IPS DF 4.7 (cell line): ENCODE measurements at regions not wholly inside any gene's neighbourhood (a gene's known extent, or its start where the extent isn't known, plus 50 kb on each side); places are given as distances from the start of the nearest gene placed in this dataset.
"Not testable (repeated sequence)": the region's sequence is repeated elsewhere in the genome, so short reads cannot be mapped to it uniquely, and the experiment has no call there.

Experiments
- DNase-seq: peaks from one replicate; pipeline ENCODE4 v3.0.0-alpha.2; 2013; ENCODE audit warnings: low spot score; ENCODE audit errors: extremely low read depth

GRCh38 chr11:71638801-71639519, 56.3 kb upstream of the KRTAP5-11 start:
- not testable (repeated sequence) for DNase-seq

GRCh38 chr11:71639520-71639849, 56.8 kb upstream of the KRTAP5-11 start:
- not testable (repeated sequence) for DNase-seq

GRCh38 chr11:71639916-71640315, 57.2 kb upstream of the KRTAP5-11 start:
- DNase-seq = not testable (repeated sequence)

DNA sequence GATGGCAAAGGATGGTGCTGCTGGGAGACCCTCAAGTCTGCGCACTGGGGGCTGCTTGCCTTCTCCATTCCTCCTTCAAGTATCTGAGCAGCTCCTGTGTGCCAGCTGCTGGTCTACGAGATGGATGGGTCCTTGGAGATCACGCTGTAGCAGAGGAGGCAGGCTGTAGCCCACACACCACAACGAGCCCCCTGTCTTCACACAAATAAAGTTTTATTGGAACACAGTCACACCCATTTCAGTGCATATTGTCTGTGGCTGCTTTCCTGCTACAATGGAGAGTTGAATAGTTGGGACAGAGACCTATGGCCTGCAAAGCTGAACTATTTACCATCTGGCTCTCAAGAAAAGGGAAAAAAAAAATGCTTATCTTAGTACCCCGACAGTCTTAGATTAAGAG, 64.4 kb upstream of the KRTAP5-11 start:
- not testable (repeated sequence) for DNase-seq

DNA sequence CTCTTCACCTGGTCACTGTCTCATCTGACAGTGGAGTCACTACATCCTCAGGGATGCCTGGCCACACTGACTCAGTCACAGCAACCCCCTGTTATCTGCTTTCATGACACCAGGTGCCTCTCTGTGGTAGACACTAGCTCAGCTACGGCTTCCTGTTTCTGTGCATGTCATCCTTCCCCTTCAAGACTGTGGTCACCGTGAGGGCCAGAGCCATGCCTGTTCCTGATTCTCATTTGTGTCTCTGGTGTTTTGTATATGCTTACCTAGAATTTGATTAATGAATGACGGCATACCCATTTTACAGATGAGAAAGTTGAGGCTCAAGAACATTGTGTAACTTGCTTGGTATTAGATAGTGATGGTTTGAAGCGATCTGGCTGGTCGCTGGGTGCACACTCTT, 70.3 kb upstream of the KRTAP5-11 start:
- not testable (repeated sequence) for DNase-seq

DNA sequence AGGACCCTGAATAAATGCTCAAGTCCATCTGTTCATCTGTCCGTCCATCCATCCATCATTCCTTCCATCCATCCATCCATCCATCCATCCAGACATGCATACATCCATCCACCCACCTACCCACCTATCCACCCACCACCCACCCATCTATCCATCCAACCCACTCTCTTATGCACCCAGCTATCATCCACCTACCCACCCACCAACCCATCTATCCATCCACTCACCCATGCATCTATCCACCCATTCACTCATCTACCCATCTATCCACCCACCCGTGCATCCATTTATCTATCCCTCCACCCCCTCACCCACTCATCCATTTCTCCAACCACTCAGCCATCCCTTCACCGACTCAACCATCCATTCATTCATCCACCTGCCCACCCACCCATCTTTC, 71.7 kb upstream of the KRTAP5-11 start:
- DNase-seq = not testable (repeated sequence)

- not testable (repeated sequence) for DNase-seq
Observed at GRCh38 chr11:71655041-71655440, 72.4 kb upstream of the KRTAP5-11 start.

DNA sequence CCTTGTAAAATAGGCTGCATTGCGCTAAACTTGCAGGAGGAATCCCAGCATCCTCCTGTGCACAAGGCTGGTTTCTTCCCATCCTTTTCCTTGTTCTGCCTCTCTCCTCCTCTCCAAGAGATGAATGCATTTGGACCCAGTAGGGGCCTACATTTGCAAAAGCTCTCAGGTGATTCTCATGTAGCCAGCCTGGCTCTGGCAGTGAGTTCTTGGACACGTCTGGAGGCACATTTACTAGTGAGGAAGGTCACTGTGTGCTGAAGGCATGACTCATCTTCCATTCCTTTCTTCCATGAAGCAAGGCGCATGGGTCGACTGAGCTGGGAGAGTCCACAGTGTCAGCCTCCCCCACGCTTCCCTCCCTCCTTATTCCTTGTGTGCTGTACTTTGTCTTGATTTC, 73.8 kb upstream of the KRTAP5-11 start:
- not testable (repeated sequence) for DNase-seq

- DNase-seq = not testable (repeated sequence)
Observed at GRCh38 chr11:71664941-71665340, 82.3 kb upstream of the KRTAP5-11 start.

DNA sequence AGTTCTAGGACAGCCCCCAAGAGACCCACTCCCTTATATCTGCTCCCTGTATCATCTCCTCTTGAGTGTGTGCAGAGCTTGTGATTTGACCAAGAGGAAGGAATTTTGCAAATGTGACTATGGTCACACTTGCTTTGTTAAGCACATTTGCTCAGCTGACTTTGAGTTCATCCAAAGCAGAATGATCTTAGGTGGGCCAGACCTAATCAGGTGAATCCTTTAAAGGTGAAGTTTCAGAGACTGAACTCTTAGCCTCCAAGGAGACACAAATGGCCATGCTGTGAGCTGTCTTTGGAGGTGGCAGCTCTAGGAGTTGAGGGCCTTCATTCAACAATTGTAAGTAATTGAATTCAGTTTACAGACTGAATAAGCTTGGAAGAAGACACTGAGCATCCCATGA, 115.4 kb upstream of the KRTAP5-11 start:
- DNase-seq = not testable (repeated sequence)

DNA sequence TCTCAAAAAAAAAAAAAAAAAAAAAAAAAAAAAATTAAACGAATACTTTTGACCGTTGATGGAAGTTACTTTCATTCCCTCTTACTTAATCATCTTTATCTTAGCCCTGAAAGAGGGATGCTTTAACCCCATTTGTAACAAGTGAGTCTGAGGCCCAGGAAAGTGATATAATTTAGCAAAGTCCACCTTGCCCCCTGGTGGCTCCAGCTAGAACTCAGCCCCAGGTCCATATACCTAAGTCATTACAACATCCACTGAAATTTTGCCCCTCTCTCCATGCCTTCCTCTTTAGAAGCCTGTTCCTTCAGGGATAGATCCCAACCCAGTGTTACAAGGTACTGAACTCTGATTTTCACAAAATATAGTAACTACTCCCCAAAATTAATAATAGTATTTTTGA, 116.3 kb upstream of the KRTAP5-11 start:
- peak; percentile 25 for DNase-seq

GRCh38 chr11:71701435-71702291, 119.0 kb upstream of the KRTAP5-11 start:
- DNase-seq = not testable (repeated sequence)

DNA sequence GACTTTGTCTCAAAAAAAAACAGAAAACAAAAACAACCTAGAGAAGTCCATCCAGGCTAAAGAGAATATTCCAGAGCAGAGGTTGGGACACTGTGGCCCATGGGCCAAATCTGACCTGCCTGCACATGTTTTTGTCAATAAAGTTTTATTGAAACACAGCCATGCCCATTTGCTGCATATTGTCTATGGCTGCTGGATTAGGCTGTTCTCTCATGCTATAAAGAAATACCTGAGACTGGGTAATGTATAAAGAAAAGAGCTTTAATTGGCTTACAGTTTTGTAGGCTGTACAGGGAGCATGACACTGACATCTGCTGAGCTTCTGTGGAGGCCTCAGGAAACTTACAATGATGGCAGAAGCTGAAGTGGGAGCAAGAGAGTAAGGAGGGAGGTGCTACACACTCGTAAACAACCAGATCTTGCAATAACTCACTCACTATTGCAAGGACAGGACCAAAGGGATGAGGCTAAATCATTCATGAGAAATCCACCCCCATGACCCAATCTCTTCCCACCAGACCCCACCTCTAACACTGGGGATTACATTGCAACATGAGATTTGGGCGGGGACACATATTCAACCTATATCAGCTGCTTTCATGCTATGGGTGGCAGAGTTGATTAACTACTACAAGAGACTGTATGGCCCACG, 122.5 kb upstream of the KRTAP5-11 start:
- DNase-seq = not testable (repeated sequence)

DNA sequence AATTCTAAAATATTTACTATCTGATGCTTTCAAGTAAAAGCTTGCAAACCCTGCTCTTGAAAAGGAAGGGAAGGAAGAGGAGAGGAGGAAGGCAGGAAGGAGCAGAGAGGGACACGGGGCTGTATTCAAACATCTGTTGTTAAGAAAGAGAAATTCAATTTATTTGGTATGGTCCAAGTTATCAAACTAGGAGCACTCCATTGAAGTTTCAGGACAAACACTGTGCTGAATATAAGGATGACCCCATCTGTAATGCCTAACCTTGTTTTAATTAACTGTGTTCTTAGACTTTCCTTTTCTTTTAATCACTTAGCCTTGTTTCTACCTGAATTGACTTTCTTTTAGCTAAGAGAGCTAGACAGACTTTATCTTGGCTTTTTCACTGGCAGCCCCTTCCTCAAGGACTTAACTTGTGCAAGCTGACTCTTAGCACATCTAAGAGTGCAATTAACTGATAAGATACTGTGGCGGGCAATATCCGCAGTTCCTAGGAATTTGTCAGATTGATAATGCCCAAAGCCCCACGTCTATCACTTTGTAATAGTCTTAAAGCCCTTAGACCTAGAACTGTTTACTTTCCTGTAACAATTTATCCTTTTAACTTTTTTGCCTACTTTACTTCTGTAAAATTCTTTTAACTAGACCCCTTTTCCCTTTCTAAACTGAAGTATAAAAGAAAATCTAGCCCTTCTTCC, 123.2 kb upstream of the KRTAP5-11 start:
- DNase-seq = not testable (repeated sequence)

DNA sequence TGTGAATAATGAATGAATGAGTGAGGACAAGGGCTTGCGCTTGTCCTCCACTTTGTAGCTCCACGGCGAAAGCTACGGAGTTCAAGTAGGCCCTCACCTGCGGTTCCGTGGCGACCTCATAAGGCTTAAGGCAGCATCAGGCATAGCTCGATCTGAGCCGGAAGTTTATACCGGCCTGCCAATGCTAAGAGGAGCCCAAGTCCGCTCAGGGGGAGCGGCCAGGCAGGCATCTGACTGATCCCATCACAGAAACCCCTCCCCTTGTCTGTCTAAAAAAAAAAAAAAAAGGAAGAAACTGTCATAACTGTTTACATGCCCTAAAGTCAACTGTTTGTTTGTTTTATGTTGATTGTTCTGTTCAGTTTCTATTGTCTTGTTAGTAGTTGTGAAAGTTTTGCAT, 124.4 kb upstream of the KRTAP5-11 start:
- DNase-seq = not testable (repeated sequence)

DNA sequence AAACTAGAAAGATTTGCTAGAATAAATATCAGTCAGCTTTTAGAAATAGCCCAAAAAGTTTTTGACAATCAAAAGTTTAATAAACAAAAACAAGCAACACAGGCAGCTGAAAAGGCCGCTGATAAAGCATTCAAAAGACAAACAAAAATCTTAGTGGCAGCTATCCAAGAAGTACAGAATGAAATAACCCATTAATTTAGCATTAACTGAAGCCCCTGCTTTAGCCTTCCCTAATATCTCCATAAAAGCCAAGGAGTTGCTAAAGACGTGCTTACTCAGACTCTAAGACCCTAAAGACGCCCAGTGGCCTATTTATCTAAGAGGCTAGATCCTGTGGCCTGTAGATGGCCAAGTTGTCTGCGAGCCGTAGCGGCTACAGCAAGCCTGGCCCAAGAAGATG, 123.5 kb upstream of the DEFB108B start:
- not testable (repeated sequence) for DNase-seq

DNA sequence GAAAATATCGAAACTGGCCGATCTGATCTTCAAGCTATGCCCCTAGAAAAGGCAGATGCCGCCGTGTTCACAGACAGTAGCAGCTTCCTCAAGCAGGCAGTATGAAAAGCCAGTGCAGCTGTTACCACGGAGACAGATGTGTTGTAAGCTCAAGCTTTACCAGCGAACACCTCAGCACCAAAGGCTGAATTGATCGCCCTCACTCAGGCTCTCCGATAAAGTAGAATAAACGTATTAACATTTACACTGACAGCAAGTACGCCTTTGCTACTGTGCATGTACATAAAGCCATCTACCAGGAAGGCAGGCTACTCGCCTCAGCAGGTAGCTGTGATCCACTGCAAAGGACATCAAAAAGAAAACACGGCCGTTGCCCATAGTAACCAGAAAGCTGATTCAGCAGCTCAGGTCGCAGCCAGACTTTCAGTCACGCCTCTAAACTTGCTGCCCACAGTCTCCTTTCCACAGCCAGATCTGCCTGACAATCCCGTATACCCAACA, 122.8 kb upstream of the DEFB108B start:
- not testable (repeated sequence) for DNase-seq

GRCh38 chr11:71710701-71711385, 122.2 kb upstream of the DEFB108B start:
- DNase-seq = not testable (repeated sequence)

- DNase-seq = not testable (repeated sequence)
Observed at GRCh38 chr11:71712350-71712749, 120.7 kb upstream of the DEFB108B start.

GRCh38 chr11:71712846-71713245, 120.2 kb upstream of the DEFB108B start:
- not testable (repeated sequence) for DNase-seq

- not testable (repeated sequence) for DNase-seq
Observed at GRCh38 chr11:71714510-71714909, 118.5 kb upstream of the DEFB108B start.
